A549 (cell line): ENCODE measurements at regions not wholly inside any gene's neighbourhood (a gene's known extent, or its start where the extent isn't known, plus 50 kb on each side); places are given as distances from the start of the nearest gene placed in this dataset.

Experiments
- ATAC-seq, 2 experiments: fragments of 200-7000 bp in 1 of 2; fragments of >200 bp in 1 of 2; cut with Nextera tagmentation in 1 of 2; cut with Tn5 transposase in 1 of 2; 3 replicates each; pipeline versions ENCODE4 v1.8.0 to v1.9.1; 2018 to 2020; ENCODE audit warnings: mild to moderate bottlenecking in 1 of 2, moderate library complexity in 1 of 2
- CTCF ChIA-PET: fragments of 300-600 bp; sonication (Branson Sonifier 250); formaldehyde crosslinking; extraction: SDS; loops from one replicate; lab custom pipeline; 2021; ENCODE audit warnings: antibody characterized with exemption, inconsistent platforms; lab: Yijun Ruan, JAX
- POLR2A ChIA-PET: fragments of 350-600 bp; formaldehyde crosslinking; extraction: SDS; loops from one replicate; lab custom pipeline; 2021; ENCODE audit warnings: antibody characterized with exemption, inconsistent platforms; lab: Yijun Ruan, JAX
- DNase-seq, 2 experiments: peaks; one replicate each; pipeline versions ENCODE4 v3.0.0 to v3.0.0-alpha.2; 2011 to 2016; ENCODE audit warnings: low read depth in 1 of 2, low spot score in 1 of 2
- FAIRE-seq: peaks from 2 replicates; lab custom pipeline; 2011; peaks lifted over from hg19 to GRCh38; lab: Jason Lieb, UNC
- H3K27ac ChIP-seq, 2 experiments: fragments of >200 bp; sonication (Bioruptor Twin); formaldehyde crosslinking; 3 replicates each; pipeline ENCODE4 v1.5.1; 2016 to 2017
- H3K4me1 ChIP-seq: fragments of >200 bp; sonication (Bioruptor Twin); formaldehyde crosslinking; 3 replicates; pipeline ENCODE4 v1.6.1; 2016
- H3K4me2 ChIP-seq: fragments of >200 bp; sonication (Bioruptor Twin); formaldehyde crosslinking; 3 replicates; pipeline ENCODE4 v1.6.1; 2016
- H3K4me3 ChIP-seq: fragments of >200 bp; sonication (Bioruptor Twin); formaldehyde crosslinking; 3 replicates; pipeline ENCODE4 v1.5.1; 2016
- H3K9me3 ChIP-seq: fragments of >200 bp; sonication (Bioruptor Twin); formaldehyde crosslinking; 3 replicates; pipeline ENCODE4 v1.6.1; 2016
- BHLHE40 ChIP-seq: IDR thresholded peaks from 2 replicates; pipeline ENCODE4 v1.6.1; 2012; ENCODE audit warnings: low read depth, low read length, inconsistent platforms
- CBX2 ChIP-seq: fragments of 200-600 bp; sonication (generic); IDR thresholded peaks from 2 replicates; pipeline ENCODE4 v1.6.1; 2016; ENCODE audit warnings: low read depth, mild to moderate bottlenecking, borderline replicate concordance
- CEBPB ChIP-seq, 2 experiments: fragments of >200 bp in 1 of 2; sonication (Bioruptor Twin) in 1 of 2; formaldehyde crosslinking in 1 of 2; IDR thresholded peaks; 2 replicates each; pipeline ENCODE4 v1.6.1; 2012 to 2016
- CHD2 ChIP-seq: fragments of 150-350 bp; IDR thresholded peaks from 2 replicates; pipeline ENCODE4 v1.6.1; 2014; ENCODE audit warnings: low read length; ENCODE audit not compliant: partially characterized antibody
- EHF ChIP-seq: fragments of 250-450 bp; sonication (Bioruptor Pico); IDR thresholded peaks from 2 replicates; pipeline ENCODE4 v1.5.0; 2020; ENCODE audit warnings: mild to moderate bottlenecking
- EHMT2 ChIP-seq: fragments of 200-600 bp; sonication (generic); IDR thresholded peaks from 2 replicates; pipeline ENCODE4 v1.6.1; 2016; ENCODE audit warnings: antibody characterized with exemption, low read depth, mild to moderate bottlenecking, moderate library complexity
- ESRRA ChIP-seq: fragments of 150-350 bp; IDR thresholded peaks from 2 replicates; pipeline ENCODE4 v1.6.1; 2014; ENCODE audit warnings: mild to moderate bottlenecking, low read length, borderline replicate concordance
- FOSL2 ChIP-seq, 2 experiments: fragments of 450-650 bp in 1 of 2; fragments of >200 bp in 1 of 2; sonication (Bioruptor Twin) in 1 of 2; formaldehyde crosslinking; IDR thresholded peaks; 2 replicates each; pipeline versions ENCODE4 v1.5.0 to v1.6.1; 2016 to 2020; ENCODE audit warnings: mild to moderate bottlenecking in 1 of 2, moderate library complexity in 1 of 2
- FOXS1 ChIP-seq: fragments of 250-450 bp; sonication (Bioruptor Pico); IDR thresholded peaks from 2 replicates; pipeline ENCODE4 v1.5.0; 2020; ENCODE audit warnings: mild to moderate bottlenecking, moderate library complexity
- GATA3 ChIP-seq: IDR thresholded peaks from 2 replicates; pipeline ENCODE4 v1.6.1; 2012; ENCODE audit warnings: borderline replicate concordance
- HOXA7 ChIP-seq: fragments of 250-450 bp; sonication (Bioruptor Pico); IDR thresholded peaks from 2 replicates; pipeline ENCODE4 v1.5.0; 2020; ENCODE audit warnings: mild to moderate bottlenecking, moderate library complexity
- JUN ChIP-seq, 2 experiments: fragments of >200 bp; sonication (Bioruptor Twin); formaldehyde crosslinking; IDR thresholded peaks; 2 replicates in 1 of 2; 3 replicates in 1 of 2; pipeline ENCODE4 v1.6.1; 2016 to 2017
- JUNB ChIP-seq: fragments of >200 bp; sonication (Bioruptor Twin); formaldehyde crosslinking; IDR thresholded peaks from 2 replicates; pipeline ENCODE4 v1.6.1; 2016
- MYC ChIP-seq: IDR thresholded peaks from 2 replicates; pipeline ENCODE4 v1.6.1; 2012; ENCODE audit warnings: mild to moderate bottlenecking, inconsistent platforms, low read length, improper control_type of control experiment, borderline replicate concordance
- NR3C1 ChIP-seq: fragments of >200 bp; sonication (Bioruptor Twin); formaldehyde crosslinking; IDR thresholded peaks from 3 replicates; pipeline ENCODE4 v1.6.1; 2017
- PHF8 ChIP-seq: fragments of 200-600 bp; sonication (generic); IDR thresholded peaks from 2 replicates; pipeline ENCODE4 v1.6.1; 2016; ENCODE audit warnings: low read depth, mild to moderate bottlenecking, antibody characterized with exemption, moderate library complexity, borderline replicate concordance
- POLR2A ChIP-seq: IDR thresholded peaks from 2 replicates; pipeline ENCODE4 v1.6.1; 2012; ENCODE audit warnings: mild to moderate bottlenecking, low read length
- POLR2AphosphoS2 ChIP-seq: conservative IDR thresholded peaks from 2 replicates; pipeline ENCODE4 v1.6.1; 2012; ENCODE audit warnings: low read length, improper control_type of control experiment, inconsistent platforms
- RAD21 ChIP-seq, 2 experiments: fragments of >200 bp in 1 of 2; sonication (Bioruptor Twin) in 1 of 2; formaldehyde crosslinking in 1 of 2; IDR thresholded peaks in 1 of 2; conservative IDR thresholded peaks in 1 of 2; 2 replicates in 1 of 2; 3 replicates in 1 of 2; pipeline ENCODE4 v1.6.1; 2012 to 2018; ENCODE audit warnings: inconsistent platforms in 1 of 2
- RCOR1 ChIP-seq: fragments of 150-350 bp; IDR thresholded peaks from 2 replicates; pipeline ENCODE4 v1.6.1; 2014; ENCODE audit warnings: antibody characterized with exemption, low read length, low read depth
- SMC3 ChIP-seq: fragments of >200 bp; sonication (Bioruptor Twin); formaldehyde crosslinking; IDR thresholded peaks from 3 replicates; pipeline ENCODE4 v1.6.1; 2018; ENCODE audit warnings: inconsistent platforms
- SREBF2 ChIP-seq: fragments of 450-650 bp; IDR thresholded peaks from 2 replicates; pipeline ENCODE4 v1.6.1; 2014; ENCODE audit warnings: mild to moderate bottlenecking, moderate library complexity
- TFCP2L1 ChIP-seq: fragments of 250-450 bp; sonication (Bioruptor Pico); IDR thresholded peaks from 2 replicates; pipeline ENCODE4 v1.5.0; 2021; ENCODE audit warnings: mild to moderate bottlenecking
- TP53 ChIP-seq: fragments of 250-450 bp; sonication (Bioruptor Pico); IDR thresholded peaks from 2 replicates; pipeline ENCODE4 v1.5.0; 2021; ENCODE audit warnings: mild to moderate bottlenecking, moderate library complexity
- ZSCAN20 ChIP-seq: fragments of 250-450 bp; sonication (Bioruptor Pico); IDR thresholded peaks from 2 replicates; pipeline ENCODE4 v1.8.0; 2022; ENCODE audit warnings: mild to moderate bottlenecking, moderate library complexity
- WGBS: methylation state at CpG from one replicate; pipeline ENCODE4 v1.1.6; 2017; ENCODE audit errors: missing lambda C conversion rate; 5-methylcytosine and 5-hydroxymethylcytosine counted together
- TF ChIP-seq, protein P1 (sequence below): fragments of 250-450 bp; sonication (Bioruptor Pico); IDR thresholded peaks from 2 replicates; pipeline ENCODE4 v1.5.0; 2020; ENCODE audit warnings: low read depth, mild to moderate bottlenecking, moderate library complexity
- TF ChIP-seq, protein P2 (sequence below): fragments of 250-450 bp; sonication (Bioruptor Pico); IDR thresholded peaks from 2 replicates; pipeline ENCODE4 v1.5.0; 2021; ENCODE audit warnings: mild to moderate bottlenecking, moderate library complexity, borderline replicate concordance
- TF ChIP-seq, protein P3 (sequence below): fragments of >200 bp; sonication (Bioruptor Twin); formaldehyde crosslinking; IDR thresholded peaks from 3 replicates; pipeline ENCODE4 v1.6.1; 2016
- TF ChIP-seq, protein P4 (sequence below): fragments of >200 bp; sonication (Bioruptor Twin); formaldehyde crosslinking; IDR thresholded peaks from 3 replicates; pipeline ENCODE4 v1.5.1; 2016

DNA sequence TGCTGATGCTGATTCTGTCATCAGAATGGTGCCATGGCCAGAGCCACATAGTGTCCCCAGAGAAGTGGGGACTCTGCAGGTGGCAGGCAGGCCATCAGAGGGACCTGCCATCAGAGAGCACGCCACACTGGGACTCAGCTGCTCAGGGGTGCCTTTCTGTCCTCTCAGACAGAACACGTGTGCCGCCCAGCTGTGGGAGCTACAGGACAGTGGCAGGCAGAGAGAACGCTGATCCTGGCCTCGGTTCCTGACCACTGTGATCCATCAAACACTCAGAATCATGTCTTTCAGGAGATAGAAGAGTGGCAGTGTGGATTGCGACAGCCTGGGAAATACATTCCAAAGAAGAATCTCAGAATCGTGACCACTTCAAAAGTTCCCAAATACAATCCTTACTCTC lies 497.2 kb upstream of the SALL3 start:
- FAIRE-seq: no peak
- ATAC-seq: no peak
- H3K4me1 ChIP-seq: no peaks in the 10 kb centered on the region
- H3K4me2 ChIP-seq: no peak overlapping the region
- no peaks in the 10 kb centered on the region for H3K9me3 ChIP-seq
- 27% methylated on average over 4 of the region's 7 CpGs for WGBS
- ChIA-PET POLR2A (no interaction called here), CTCF (no interaction called here)
- H3K27ac ChIP-seq: no peak overlapping the region
- H3K4me3 ChIP-seq: no peak overlapping the region
- no peak for TF ChIP-seq BHLHE40
- no peak for TF ChIP-seq EHMT2
- no peak for TF ChIP-seq SREBF2
- TF ChIP-seq CBX2: no peak
- no peak for TF ChIP-seq NR3C1
- TF ChIP-seq HOXA7 (CRISPR knock-in tag): no peak
- TF ChIP-seq ZSCAN20 (CRISPR knock-in tag): no peak
- TF ChIP-seq PHF8: no peak
- DNase-seq: no peak

DNA sequence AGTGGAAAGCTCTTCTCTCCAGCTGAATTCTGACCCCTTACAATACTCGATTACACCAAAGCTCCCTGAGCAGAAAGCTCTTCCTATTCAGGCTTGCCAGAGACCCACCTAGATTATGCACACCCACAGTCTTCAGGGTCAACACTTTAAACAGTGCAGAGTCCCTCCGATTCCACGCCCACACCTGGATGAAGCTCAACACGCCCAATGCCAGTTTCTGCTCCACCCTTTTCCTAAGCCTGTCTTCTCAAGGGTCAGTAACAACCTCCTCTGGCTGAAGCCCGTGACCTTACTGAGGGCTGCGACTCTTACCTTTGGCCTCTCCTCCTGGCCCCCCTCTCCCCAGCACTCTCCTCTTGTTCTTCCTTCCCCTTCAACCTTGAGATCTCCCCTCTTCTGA lies 492.0 kb upstream of the SALL3 start:
- Histone ChIP-seq H3K4me3 (no peak overlapping the region), H3K4me2 (no peak overlapping the region), H3K4me1 (no peaks in the 10 kb centered on the region), H3K9me3 (no peaks in the 10 kb centered on the region), H3K27ac (no peak overlapping the region)
- POLR2A ChIA-PET: no interaction called here
- DNase-seq (no peak), ATAC-seq (no peak), FAIRE-seq (no peak)
- CTCF ChIA-PET: no interaction called here
- 4% methylated on average over 6 of the region's 6 CpGs for WGBS
- TF ChIP-seq FOXS1 (CRISPR knock-in tag) (no peak), SMC3 (no peak), MYC (no peak), GATA3 (no peak), SREBF2 (no peak), FOSL2 (IDR thresholded peaks at IDR 0.05) (no peak), FOSL2 (CRISPR knock-in tag; IDR thresholded peaks at IDR 0.05) (no peak), TP53 (CRISPR knock-in tag) (no peak)
- TF ChIP-seq, protein P1, sequence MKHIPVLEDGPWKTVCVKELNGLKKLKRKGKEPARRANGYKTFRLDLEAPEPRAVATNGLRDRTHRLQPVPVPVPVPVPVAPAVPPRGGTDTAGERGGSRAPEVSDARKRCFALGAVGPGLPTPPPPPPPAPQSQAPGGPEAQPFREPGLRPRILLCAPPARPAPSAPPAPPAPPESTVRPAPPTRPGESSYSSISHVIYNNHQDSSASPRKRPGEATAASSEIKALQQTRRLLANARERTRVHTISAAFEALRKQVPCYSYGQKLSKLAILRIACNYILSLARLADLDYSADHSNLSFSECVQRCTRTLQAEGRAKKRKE: no peak
- TF ChIP-seq, protein P2, sequence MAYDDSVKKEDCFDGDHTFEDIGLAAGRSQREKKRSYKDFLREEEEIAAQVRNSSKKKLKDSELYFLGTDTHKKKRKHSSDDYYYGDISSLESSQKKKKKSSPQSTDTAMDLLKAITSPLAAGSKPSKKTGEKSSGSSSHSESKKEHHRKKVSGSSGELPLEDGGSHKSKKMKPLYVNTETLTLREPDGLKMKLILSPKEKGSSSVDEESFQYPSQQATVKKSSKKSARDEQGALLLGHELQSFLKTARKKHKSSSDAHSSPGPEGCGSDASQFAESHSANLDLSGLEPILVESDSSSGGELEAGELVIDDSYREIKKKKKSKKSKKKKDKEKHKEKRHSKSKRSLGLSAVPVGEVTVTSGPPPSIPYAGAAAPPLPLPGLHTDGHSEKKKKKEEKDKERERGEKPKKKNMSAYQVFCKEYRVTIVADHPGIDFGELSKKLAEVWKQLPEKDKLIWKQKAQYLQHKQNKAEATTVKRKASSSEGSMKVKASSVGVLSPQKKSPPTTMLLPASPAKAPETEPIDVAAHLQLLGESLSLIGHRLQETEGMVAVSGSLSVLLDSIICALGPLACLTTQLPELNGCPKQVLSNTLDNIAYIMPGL (CRISPR knock-in tag): no peak

DNA sequence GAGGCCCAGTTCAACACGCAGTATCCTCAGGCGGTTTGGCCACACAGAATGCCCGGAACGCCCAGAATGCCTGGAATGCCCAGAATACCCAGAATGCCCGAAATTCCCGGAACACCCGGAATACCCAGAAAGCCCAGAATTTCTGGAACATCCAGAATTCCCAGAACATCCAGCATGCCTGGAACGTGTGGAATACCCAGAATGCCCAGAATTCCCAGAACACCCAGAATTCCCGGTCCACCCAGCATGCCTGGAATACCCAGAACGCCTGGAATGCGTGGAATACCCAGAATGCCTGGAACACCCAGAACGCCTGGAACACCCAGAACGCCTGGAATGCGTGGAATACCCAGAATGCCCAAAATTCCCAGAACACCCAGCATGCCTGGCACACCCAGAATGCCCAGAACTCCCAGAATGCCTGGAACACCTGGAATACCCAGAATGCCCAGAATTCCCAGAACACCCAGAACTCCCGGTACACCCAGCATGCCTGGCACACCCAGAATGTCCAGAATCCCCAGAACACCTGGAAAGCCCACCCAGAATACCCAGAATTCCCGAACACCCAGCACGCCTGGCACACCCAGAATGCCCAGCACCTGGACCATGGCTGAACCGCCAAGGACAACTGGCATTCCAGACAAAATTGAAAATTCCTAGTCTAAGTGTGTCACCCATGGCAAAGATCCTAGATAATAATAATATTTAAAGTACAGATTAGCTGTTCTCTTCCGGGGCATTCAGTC lies 487.4 kb upstream of the SALL3 start:
- no peaks in the 10 kb centered on the region for H3K9me3 ChIP-seq
- WGBS: 51% methylated on average over 11 of the region's 19 CpGs
- DNase-seq (no peak), ATAC-seq (no peak), FAIRE-seq (no peak)
- CTCF ChIA-PET: no interaction called here
- no peak overlapping the region for H3K27ac ChIP-seq
- POLR2A ChIA-PET: no interaction called here
- no peak overlapping the region for H3K4me3 ChIP-seq
- H3K4me1 ChIP-seq: no peaks in the 10 kb centered on the region
- no peak overlapping the region for H3K4me2 ChIP-seq
- TF ChIP-seq, protein P3, sequence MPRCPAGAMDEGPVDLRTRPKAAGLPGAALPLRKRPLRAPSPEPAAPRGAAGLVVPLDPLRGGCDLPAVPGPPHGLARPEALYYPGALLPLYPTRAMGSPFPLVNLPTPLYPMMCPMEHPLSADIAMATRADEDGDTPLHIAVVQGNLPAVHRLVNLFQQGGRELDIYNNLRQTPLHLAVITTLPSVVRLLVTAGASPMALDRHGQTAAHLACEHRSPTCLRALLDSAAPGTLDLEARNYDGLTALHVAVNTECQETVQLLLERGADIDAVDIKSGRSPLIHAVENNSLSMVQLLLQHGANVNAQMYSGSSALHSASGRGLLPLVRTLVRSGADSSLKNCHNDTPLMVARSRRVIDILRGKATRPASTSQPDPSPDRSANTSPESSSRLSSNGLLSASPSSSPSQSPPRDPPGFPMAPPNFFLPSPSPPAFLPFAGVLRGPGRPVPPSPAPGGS: no peak
- TF ChIP-seq TFCP2L1 (CRISPR knock-in tag): no peak
- TF ChIP-seq FOXS1 (CRISPR knock-in tag): no peak
- no peak for TF ChIP-seq POLR2AphosphoS2
- TF ChIP-seq CEBPB (IDR thresholded peaks at IDR 0.05): no peak
- no peak for TF ChIP-seq POLR2A
- TF ChIP-seq CHD2: no peak
- TF ChIP-seq ESRRA: no peak
- TF ChIP-seq, protein P4, sequence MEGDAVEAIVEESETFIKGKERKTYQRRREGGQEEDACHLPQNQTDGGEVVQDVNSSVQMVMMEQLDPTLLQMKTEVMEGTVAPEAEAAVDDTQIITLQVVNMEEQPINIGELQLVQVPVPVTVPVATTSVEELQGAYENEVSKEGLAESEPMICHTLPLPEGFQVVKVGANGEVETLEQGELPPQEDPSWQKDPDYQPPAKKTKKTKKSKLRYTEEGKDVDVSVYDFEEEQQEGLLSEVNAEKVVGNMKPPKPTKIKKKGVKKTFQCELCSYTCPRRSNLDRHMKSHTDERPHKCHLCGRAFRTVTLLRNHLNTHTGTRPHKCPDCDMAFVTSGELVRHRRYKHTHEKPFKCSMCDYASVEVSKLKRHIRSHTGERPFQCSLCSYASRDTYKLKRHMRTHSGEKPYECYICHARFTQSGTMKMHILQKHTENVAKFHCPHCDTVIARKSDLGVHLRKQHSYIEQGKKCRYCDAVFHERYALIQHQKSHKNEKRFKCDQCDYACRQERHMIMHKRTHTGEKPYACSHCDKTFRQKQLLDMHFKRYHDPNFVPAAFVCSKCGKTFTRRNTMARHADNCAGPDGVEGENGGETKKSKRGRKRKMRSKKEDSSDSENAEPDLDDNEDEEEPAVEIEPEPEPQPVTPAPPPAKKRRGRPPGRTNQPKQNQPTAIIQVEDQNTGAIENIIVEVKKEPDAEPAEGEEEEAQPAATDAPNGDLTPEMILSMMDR: no peak
- no peak for TF ChIP-seq NR3C1
- TF ChIP-seq JUN (IDR thresholded peaks at IDR 0.05): no peak
- TF ChIP-seq PHF8: no peak
- TF ChIP-seq RCOR1: no peak
- no peak for TF ChIP-seq JUNB
- TF ChIP-seq HOXA7 (CRISPR knock-in tag): no peak
- TF ChIP-seq EHF (CRISPR knock-in tag): no peak
- no peak for TF ChIP-seq RAD21 (conservative IDR thresholded peaks at IDR 0.05 in 1 of 2, IDR thresholded peaks at IDR 0.05 in 1 of 2)
- TF ChIP-seq FOSL2 (IDR thresholded peaks at IDR 0.05): no peak
- no peak for TF ChIP-seq FOSL2 (CRISPR knock-in tag; IDR thresholded peaks at IDR 0.05)
